ENCODE measurements at regions not wholly inside any gene's neighbourhood (a gene's known extent, or its start where the extent isn't known, plus 50 kb on each side); places are given as distances from the start of the nearest gene placed in this dataset.

DNA sequence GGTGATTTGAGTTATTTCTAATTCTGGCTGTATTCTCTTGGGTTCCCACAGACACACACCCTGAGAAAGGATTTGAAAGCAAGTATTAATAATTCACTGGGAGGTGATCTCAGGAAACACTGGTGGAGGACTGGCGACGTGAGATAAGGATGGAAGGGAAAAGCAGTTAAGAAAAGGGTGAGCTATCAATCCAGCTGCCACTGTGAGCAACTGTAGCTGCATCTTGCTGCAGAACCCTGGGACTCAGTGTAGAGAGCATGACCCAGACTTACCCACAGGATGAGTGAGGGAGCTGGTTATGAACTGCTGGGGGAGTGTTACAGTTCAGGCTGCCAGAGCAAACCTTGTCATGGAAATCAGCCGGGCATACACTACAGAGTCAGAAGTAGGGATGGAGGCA, 71.9 kb downstream of the RESF1 start:
- Histone ChIP-seq H3K79me2 (ENCODE audit: insufficient read depth, low read length) (no peaks in the 10 kb centered on the region), H3K36me3 (replicated peaks in 1 of 2; ENCODE audit: control insufficient read depth in 1 of 2, insufficient read depth in 2 of 2, low read length in 2 of 2) (no peaks in the 10 kb centered on the region), H3K4me3 (replicated peaks in 1 of 3; ENCODE audit: insufficient read depth in 1 of 3, low read depth in 2 of 3, low read length in 3 of 3) (no peak overlapping the region), H3K27ac (ENCODE audit: extremely low read length, insufficient read depth, low read length) (no peak overlapping the region), H3K9me3 (ENCODE audit: low read length) (no peaks in the 10 kb centered on the region), H3K9ac (ENCODE audit: insufficient read depth, low read depth, low read length) (no peak overlapping the region), H3K27me3 (ENCODE audit: control insufficient read depth in 1 of 2, insufficient read depth in 2 of 2, low read length in 2 of 2) (no peaks in the 10 kb centered on the region), H3K4me1 (ENCODE audit: insufficient read depth, low read length) (no peaks in the 10 kb centered on the region), H3K4me2 (ENCODE audit: low read depth, low read length) (no peak overlapping the region), H2AFZ (ENCODE audit: low read length) (no peak overlapping the region), H4K20me1 (ENCODE audit: insufficient read depth, low read length) (no peaks in the 10 kb centered on the region)
- ATAC-seq (no peak; the same call in 2 of the 3 replicates), FAIRE-seq (no peak), DNase-seq (ENCODE audit: low spot score) (no peak)
- intact Hi-C loops (cut with micrococcal nuclease; ENCODE audit: unreplicated experiment) = no loop called here
- TF ChIP-seq ZNF335 (CRISPR knock-in tag; IDR thresholded peaks at IDR 0.05) = no peak
- TF ChIP-seq ZKSCAN1 (IDR thresholded peaks at IDR 0.05; ENCODE audit: low read length) = no peak
- no peak for TF ChIP-seq BORCS8-MEF2B (CRISPR knock-in tag; IDR thresholded peaks at IDR 0.05)
- POLR2A ChIA-PET = no interaction called here
- BruUV-seq (replicated peaks) = no TSS peak
- WGBS (ENCODE audit: low lambda C conversion rate) = 26% methylated on average over 3 of the region's 3 CpGs
- CTCF ChIA-PET (ENCODE audit: low intra/inter-chr PET ratio, low total read pairs) = no interaction called here
- in situ Hi-C loops (cut with HindIII; ENCODE audit: extremely low pct_ligation_motif_present, low pct_unique_long_range_greater_than_20kb) = no loop called here

DNA sequence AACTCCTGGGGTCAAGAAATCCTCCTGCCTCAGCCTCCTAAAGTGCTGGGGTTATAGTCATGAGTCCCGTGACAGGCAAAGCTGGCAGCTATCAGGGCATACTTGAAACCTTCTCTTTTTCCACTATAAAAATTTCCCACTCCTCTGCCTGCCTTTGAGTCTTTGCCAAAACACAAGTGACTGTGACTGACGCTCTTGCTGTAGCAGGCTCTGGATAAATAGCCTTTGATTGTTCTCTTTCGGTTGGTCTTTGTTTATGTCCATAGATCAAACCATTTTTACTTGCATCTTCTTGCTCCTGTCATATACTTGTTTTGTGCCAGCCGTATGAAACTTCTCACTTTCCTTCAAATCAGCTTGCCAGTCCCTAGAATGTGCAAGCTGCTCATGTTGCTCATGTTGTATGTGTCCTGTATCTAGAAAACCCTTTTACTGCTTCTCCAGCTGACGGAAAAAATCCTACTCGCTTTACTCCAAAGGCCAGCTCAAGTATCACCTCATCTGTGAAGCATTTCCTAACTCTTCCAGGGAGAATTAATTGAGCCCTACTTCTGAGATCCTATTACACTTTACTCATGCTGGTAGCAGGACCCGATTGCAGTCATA, 73.1 kb downstream of the RESF1 start:
- H3K27ac ChIP-seq (ENCODE audit: extremely low read length, insufficient read depth, low read length) = no peak overlapping the region
- no peaks in the 10 kb centered on the region for H3K79me2 ChIP-seq (ENCODE audit: insufficient read depth, low read length)
- H2AFZ ChIP-seq (ENCODE audit: low read length) = no peak overlapping the region
- TF ChIP-seq ZNF674 (CRISPR knock-in tag; IDR thresholded peaks at IDR 0.05; ENCODE audit: low read depth) = no peak
- TF ChIP-seq, protein P1, sequence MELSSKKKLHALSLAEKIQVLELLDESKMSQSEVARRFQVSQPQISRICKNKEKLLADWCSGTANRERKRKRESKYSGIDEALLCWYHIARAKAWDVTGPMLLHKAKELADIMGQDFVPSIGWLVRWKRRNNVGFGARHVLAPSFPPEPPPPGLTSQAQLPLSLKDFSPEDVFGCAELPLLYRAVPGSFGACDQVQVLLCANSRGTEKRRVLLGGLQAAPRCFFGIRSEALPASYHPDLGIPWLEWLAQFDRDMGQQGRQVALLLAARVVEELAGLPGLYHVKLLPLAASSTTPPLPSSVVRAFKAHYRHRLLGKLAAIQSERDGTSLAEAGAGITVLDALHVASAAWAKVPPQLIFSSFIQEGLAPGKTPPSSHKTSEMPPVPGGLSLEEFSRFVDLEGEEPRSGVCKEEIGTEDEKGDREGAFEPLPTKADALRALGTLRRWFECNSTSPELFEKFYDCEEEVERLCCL (CRISPR knock-in tag; IDR thresholded peaks at IDR 0.05; ENCODE audit: borderline replicate concordance) = no peak
- POLR2A ChIA-PET = no interaction called here
- no peaks in the 10 kb centered on the region for H3K4me1 ChIP-seq (ENCODE audit: insufficient read depth, low read length)
- FAIRE-seq = no peak
- no peak overlapping the region for H3K4me3 ChIP-seq (replicated peaks in 1 of 3; ENCODE audit: insufficient read depth in 1 of 3, low read depth in 2 of 3, low read length in 3 of 3)
- H3K36me3 ChIP-seq (replicated peaks in 1 of 2; ENCODE audit: control insufficient read depth in 1 of 2, insufficient read depth in 2 of 2, low read length in 2 of 2) = no peaks in the 10 kb centered on the region
- intact Hi-C loops (cut with micrococcal nuclease; ENCODE audit: unreplicated experiment) = no loop called here
- no TSS peak for BruUV-seq (replicated peaks)
- no peak for ATAC-seq
- H3K9me3 ChIP-seq (ENCODE audit: low read length) = no peaks in the 10 kb centered on the region
- H3K4me2 ChIP-seq (ENCODE audit: low read depth, low read length) = no peak overlapping the region
- CTCF ChIA-PET (ENCODE audit: low intra/inter-chr PET ratio, low total read pairs) = no interaction called here
- H3K9ac ChIP-seq (ENCODE audit: insufficient read depth, low read depth, low read length) = no peak overlapping the region
- no peaks in the 10 kb centered on the region for H3K27me3 ChIP-seq (ENCODE audit: control insufficient read depth in 1 of 2, insufficient read depth in 2 of 2, low read length in 2 of 2)
- no peaks in the 10 kb centered on the region for H4K20me1 ChIP-seq (ENCODE audit: insufficient read depth, low read length)
- in situ Hi-C loops (cut with HindIII; ENCODE audit: extremely low pct_ligation_motif_present, low pct_unique_long_range_greater_than_20kb) = no loop called here
- DNase-seq (ENCODE audit: low spot score) = no peak
- WGBS (ENCODE audit: low lambda C conversion rate) = 25% methylated on average over 7 of the region's 7 CpGs

Data from HepG2 (cell line).